HUES64 (cell line): ENCODE measurements at regions not wholly inside any gene's neighbourhood (a gene's known extent, or its start where the extent isn't known, plus 50 kb on each side); places are given as distances from the start of the nearest gene placed in this dataset.

Experiments used
- H3K27ac ChIP-seq: 2 replicates; pipeline ENCODE4 v1.7.0; 2013; ENCODE audit warnings: low read depth, low read length, inconsistent platforms
- H3K27me3 ChIP-seq: 2 replicates; pipeline ENCODE4 v1.6.1; 2013; ENCODE audit warnings: mild to moderate bottlenecking, low read length; ENCODE audit not compliant: insufficient read depth
- H3K36me3 ChIP-seq: 2 replicates; pipeline ENCODE4 v1.6.1; 2013; ENCODE audit warnings: mild to moderate bottlenecking, low read length; ENCODE audit not compliant: insufficient read depth
- H3K4me1 ChIP-seq: 2 replicates; pipeline ENCODE4 v1.6.1; 2013; ENCODE audit warnings: mild to moderate bottlenecking, low read length, moderate library complexity; ENCODE audit not compliant: insufficient read depth
- H3K4me3 ChIP-seq: 2 replicates; pipeline ENCODE4 v1.5.1; 2013; ENCODE audit warnings: mild to moderate bottlenecking, low read length, moderate library complexity
- H3K9ac ChIP-seq: 2 replicates; pipeline ENCODE4 v1.6.1; 2013; ENCODE audit warnings: mild to moderate bottlenecking, low read depth, low read length
- H3K9me3 ChIP-seq: 2 replicates; pipeline ENCODE4 v1.6.1; 2013; ENCODE audit warnings: low read depth, low read length; ENCODE audit not compliant: insufficient read depth
- WGBS: fragments of 150-250, 120-280 bp; methylation state at CpG from one replicate; pipeline ENCODE4 v1.1.7; 2013; ENCODE audit warnings: missing lambda C conversion rate; 5-methylcytosine and 5-hydroxymethylcytosine counted together

- WGBS, result 94% methylated on average over 6 of the region's 6 CpGs
- Histone ChIP-seq H3K36me3 (no peaks in the 10 kb centered on the region), H3K4me3 (no peak overlapping the region), H3K9me3 (no peaks in the 10 kb centered on the region), H3K9ac (no peak overlapping the region), H3K27ac (no peak overlapping the region), H3K27me3 (no peaks in the 10 kb centered on the region), H3K4me1 (no peaks in the 10 kb centered on the region)
These were observed 163.2 kb upstream of the GGTLC1 start for GRCh38 chr20:24151621-24152294.

DNA sequence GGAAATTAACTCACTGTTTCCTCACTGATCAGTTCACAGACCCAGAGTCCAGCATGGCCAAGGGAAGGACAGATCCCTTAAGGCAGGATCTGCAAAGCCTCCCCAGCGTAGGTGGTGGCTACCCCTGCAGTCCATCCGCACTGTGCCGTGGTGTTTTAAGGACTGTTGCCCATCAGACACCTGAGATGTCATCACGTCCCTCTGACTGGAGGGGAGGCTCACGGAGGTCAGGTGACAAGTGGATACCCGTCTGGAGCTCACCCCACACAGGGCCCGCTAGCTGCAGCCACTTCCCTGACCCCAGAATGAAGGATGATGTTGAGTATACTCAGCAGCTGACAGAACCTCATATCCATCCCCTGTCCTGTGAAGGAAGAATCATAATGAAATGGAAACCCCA is 161.8 kb upstream of the GGTLC1 start:
- Histone ChIP-seq H3K36me3 (no peaks in the 10 kb centered on the region), H3K4me1 (no peaks in the 10 kb centered on the region), H3K4me3 (no peak overlapping the region), H3K9me3 (no peaks in the 10 kb centered on the region), H3K9ac (no peak overlapping the region), H3K27me3 (no peaks in the 10 kb centered on the region), H3K27ac (no peak overlapping the region)
- 93% methylated on average over 7 of the region's 7 CpGs for WGBS

GRCh38 chr20:24149881-24150307 is 161.3 kb upstream of the GGTLC1 start:
- Histone ChIP-seq H3K36me3 (no peaks in the 10 kb centered on the region), H3K4me1 (no peaks in the 10 kb centered on the region), H3K27ac (no peak overlapping the region), H3K4me3 (no peak overlapping the region), H3K9ac (no peak overlapping the region), H3K9me3 (no peaks in the 10 kb centered on the region), H3K27me3 (no peaks in the 10 kb centered on the region)
- 64% methylated on average over 10 of the region's 10 CpGs for WGBS

DNA sequence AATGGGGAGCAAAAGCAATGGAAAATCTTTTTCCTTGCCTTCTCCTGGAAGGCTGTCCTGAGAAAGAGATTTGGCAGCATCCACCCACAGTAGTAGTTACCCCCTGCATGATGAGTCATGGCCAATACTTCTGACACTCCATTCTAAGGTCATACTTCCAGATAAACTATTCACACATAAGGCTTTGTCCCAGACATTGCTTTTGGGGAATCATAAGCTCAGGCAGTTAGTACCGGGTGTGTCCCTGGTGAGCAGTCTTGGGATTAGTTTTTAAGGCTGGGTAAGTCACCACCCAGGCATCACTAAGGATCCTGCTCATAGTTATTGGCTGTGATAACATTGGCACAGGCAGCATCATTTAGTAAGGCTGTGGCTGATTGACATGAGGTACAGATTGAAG is 160.6 kb upstream of the GGTLC1 start:
- Histone ChIP-seq H3K36me3 (no peaks in the 10 kb centered on the region), H3K9me3 (no peaks in the 10 kb centered on the region), H3K27ac (no peak overlapping the region), H3K4me3 (no peak overlapping the region), H3K27me3 (no peaks in the 10 kb centered on the region), H3K4me1 (no peaks in the 10 kb centered on the region), H3K9ac (no peak overlapping the region)
- WGBS, result 95% methylated on average over 1 of the region's 1 CpG

GRCh38 chr20:24148372-24148771 is 159.8 kb upstream of the GGTLC1 start:
- no peak overlapping the region for H3K27ac ChIP-seq
- no peaks in the 10 kb centered on the region for H3K4me1 ChIP-seq
- no peaks in the 10 kb centered on the region for H3K27me3 ChIP-seq
- H3K4me3 ChIP-seq, result no peak overlapping the region
- no peak overlapping the region for H3K9ac ChIP-seq
- WGBS, result 95% methylated on average over 7 of the region's 7 CpGs
- no peaks in the 10 kb centered on the region for H3K9me3 ChIP-seq
- no peaks in the 10 kb centered on the region for H3K36me3 ChIP-seq

GRCh38 chr20:24147961-24148360 is 159.4 kb upstream of the GGTLC1 start:
- no peaks in the 10 kb centered on the region for H3K9me3 ChIP-seq
- no peak overlapping the region for H3K9ac ChIP-seq
- no peaks in the 10 kb centered on the region for H3K4me1 ChIP-seq
- H3K27me3 ChIP-seq, result no peaks in the 10 kb centered on the region
- WGBS, result 90% methylated on average over 4 of the region's 4 CpGs
- H3K36me3 ChIP-seq, result no peaks in the 10 kb centered on the region
- no peak overlapping the region for H3K4me3 ChIP-seq
- H3K27ac ChIP-seq, result no peak overlapping the region

- no peaks in the 10 kb centered on the region for H3K36me3 ChIP-seq
- 0 out of 2 replicates have a peak, but pooled peaks cover 2% of the 10 kb centered on the region for H3K9me3 ChIP-seq
- no peak overlapping the region for H3K4me3 ChIP-seq
- H3K27me3 ChIP-seq, result no peaks in the 10 kb centered on the region
- no peak overlapping the region for H3K9ac ChIP-seq
- no peak overlapping the region for H3K27ac ChIP-seq
- no peaks in the 10 kb centered on the region for H3K4me1 ChIP-seq
- WGBS, result 88% methylated on average over 5 of the region's 5 CpGs
These were observed 158.9 kb upstream of the GGTLC1 start for GRCh38 chr20:24147479-24147878.

DNA sequence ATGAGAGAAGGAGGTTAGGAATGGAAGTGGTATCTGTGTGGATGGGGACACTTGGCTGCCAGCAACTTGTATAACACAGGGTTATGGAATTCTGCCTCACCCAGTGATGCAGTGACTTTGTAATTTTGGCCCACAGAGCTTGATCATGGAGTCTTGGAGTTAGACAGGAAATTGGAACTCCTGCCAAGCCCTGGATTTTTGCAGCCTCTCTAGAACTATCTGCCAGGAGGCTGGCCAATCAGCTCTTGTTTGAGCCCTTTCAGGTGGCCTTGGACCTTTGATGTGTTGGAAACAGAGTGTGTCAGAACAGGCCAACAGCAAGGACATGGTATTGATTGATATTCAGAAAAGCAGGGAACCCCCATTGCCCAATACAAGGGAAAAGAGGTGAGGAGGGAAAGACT is 157.7 kb upstream of the GGTLC1 start:
- no peaks in the 10 kb centered on the region for H3K27me3 ChIP-seq
- no peaks in the 10 kb centered on the region for H3K4me1 ChIP-seq
- no peak overlapping the region for H3K9ac ChIP-seq
- H3K4me3 ChIP-seq, result no peak overlapping the region
- no peaks in the 10 kb centered on the region for H3K36me3 ChIP-seq
- H3K27ac ChIP-seq, result no peak overlapping the region
- H3K9me3 ChIP-seq, result peaks cover 15% of the 10 kb centered on the region

DNA sequence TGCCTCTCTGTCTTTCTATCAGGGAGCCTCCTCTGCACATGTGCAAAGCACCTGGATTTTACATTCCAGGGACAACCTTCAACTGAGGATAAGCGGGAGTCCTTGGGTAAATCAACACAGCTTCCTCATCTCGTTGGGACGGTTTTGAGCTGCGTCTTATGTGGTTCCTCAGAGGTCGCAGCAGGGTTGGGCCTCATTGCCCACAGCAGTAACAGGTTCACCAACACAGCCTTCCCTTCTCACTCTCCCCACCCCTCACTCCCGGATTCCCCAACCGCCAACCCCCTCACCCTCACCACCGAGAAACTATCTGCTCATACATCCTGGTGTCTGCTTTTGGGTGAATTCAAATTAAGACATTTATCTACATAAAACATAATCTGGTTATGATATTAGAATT is 155.8 kb upstream of the GGTLC1 start:
- Histone ChIP-seq H3K4me3 (no peak overlapping the region), H3K9me3 (peaks cover 21% of the 10 kb centered on the region), H3K27me3 (no peaks in the 10 kb centered on the region), H3K36me3 (no peaks in the 10 kb centered on the region), H3K4me1 (no peaks in the 10 kb centered on the region), H3K27ac (no peak overlapping the region), H3K9ac (no peak overlapping the region)
- 84% methylated on average over 8 of the region's 8 CpGs for WGBS

DNA sequence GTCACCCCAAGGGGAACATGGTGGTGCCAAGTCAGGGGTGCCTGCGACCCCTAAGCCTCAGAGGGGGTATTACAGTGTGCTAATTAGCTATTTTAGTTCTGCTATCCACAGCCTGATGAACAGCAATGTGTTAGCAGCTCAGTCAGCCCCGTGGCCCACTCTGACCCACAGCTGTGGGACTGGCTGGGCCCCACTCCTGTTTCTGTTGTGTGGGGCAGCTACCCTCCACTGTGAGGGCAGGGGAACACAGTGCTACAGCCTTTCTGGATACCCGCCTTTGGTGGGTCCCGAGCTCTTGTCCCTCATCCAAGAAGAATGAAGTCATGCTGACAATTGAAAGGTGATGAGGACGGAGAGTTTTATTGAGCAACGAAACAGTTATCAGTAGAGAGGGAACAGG is 152.5 kb upstream of the GGTLC1 start:
- Histone ChIP-seq H3K27me3 (no peaks in the 10 kb centered on the region), H3K36me3 (no peaks in the 10 kb centered on the region), H3K4me1 (no peaks in the 10 kb centered on the region), H3K27ac (no peak overlapping the region), H3K4me3 (no peak overlapping the region), H3K9me3 (peaks cover 21% of the 10 kb centered on the region), H3K9ac (no peak overlapping the region)
- 91% methylated on average over 6 of the region's 6 CpGs for WGBS

GRCh38 chr20:24139846-24140245 is 151.3 kb upstream of the GGTLC1 start:
- Histone ChIP-seq H3K9ac (no peak overlapping the region), H3K36me3 (no peaks in the 10 kb centered on the region), H3K4me3 (no peak overlapping the region), H3K9me3 (peaks cover 21% of the 10 kb centered on the region), H3K4me1 (no peaks in the 10 kb centered on the region), H3K27me3 (no peaks in the 10 kb centered on the region), H3K27ac (no peak overlapping the region)
- 100% methylated on average over 1 of the region's 1 CpG for WGBS

- peaks cover 21% of the 10 kb centered on the region for H3K9me3 ChIP-seq
- WGBS, result 88% methylated on average over 2 of the region's 2 CpGs
- no peaks in the 10 kb centered on the region for H3K36me3 ChIP-seq
- H3K4me1 ChIP-seq, result peaks cover 7% of the 10 kb centered on the region; the same call in 1 of the 2 replicates
- no peaks in the 10 kb centered on the region for H3K27me3 ChIP-seq
- H3K9ac ChIP-seq, result no peak overlapping the region
- H3K4me3 ChIP-seq, result no peak overlapping the region
- H3K27ac ChIP-seq, result no peak overlapping the region
These were observed 150.4 kb upstream of the GGTLC1 start for GRCh38 chr20:24138951-24139350.
